ENCODE measurements at regions not wholly inside any gene's neighbourhood (a gene's known extent, or its start where the extent isn't known, plus 50 kb on each side); places are given as distances from the start of the nearest gene placed in this dataset.

- no peaks in the 10 kb centered on the region for H3K9me1 ChIP-seq (ENCODE audit: insufficient read depth, low read length)
- H3K27me3 ChIP-seq (ENCODE audit: control insufficient read depth, insufficient read depth, low read length): no peaks in the 10 kb centered on the region
- no peak overlapping the region for H2BK120ac ChIP-seq (ENCODE audit: low read depth, low read length)
- no peak overlapping the region for H2AK9ac ChIP-seq (replicated peaks; ENCODE audit: low read depth, low read length, poor library complexity)
- no peak overlapping the region for H2BK15ac ChIP-seq (ENCODE audit: low read depth, low read length)
- H3K79me1 ChIP-seq (ENCODE audit: low read depth in 1 of 2, low read length in 2 of 2): no peaks in the 10 kb centered on the region
- H2AK5ac ChIP-seq (ENCODE audit: low read depth, low read length): no peak overlapping the region
- no TSS peak for BruUV-seq (replicated peaks)
- H3K9me3 ChIP-seq (ENCODE audit: control insufficient read depth, insufficient read depth, low read length): no peaks in the 10 kb centered on the region
- no peak overlapping the region for H2AFZ ChIP-seq (replicated peaks; ENCODE audit: low read length, poor library complexity)
- dilution Hi-C loops (cut with HindIII; ENCODE audit: low sequenced_read_pairs, unreplicated experiment): no loop called here
- no peak overlapping the region for H3K4ac ChIP-seq (ENCODE audit: low read depth, low read length)
- no peak overlapping the region for H3K4me2 ChIP-seq (ENCODE audit: low read depth, low read length)
- no peak overlapping the region for H3K4me3 ChIP-seq (ENCODE audit: insufficient read depth, low read depth, low read length)
- no peak overlapping the region for H3K9ac ChIP-seq (ENCODE audit: low read depth, low read length)
- no peaks in the 10 kb centered on the region for H3K36me3 ChIP-seq (ENCODE audit: control insufficient read depth, insufficient read depth, low read length)
- no peak overlapping the region for H4K91ac ChIP-seq (ENCODE audit: insufficient read depth, low read depth, low read length)
- no peak for DNase-seq
- no peak overlapping the region for H3K27ac ChIP-seq (ENCODE audit: insufficient read depth, low read length)
- H3K18ac ChIP-seq (ENCODE audit: low read depth, low read length): no peak overlapping the region
- H4K8ac ChIP-seq (ENCODE audit: low read depth in 2 of 2, low read length in 2 of 2): no peak overlapping the region
- CTCF ChIA-PET: no interaction called here
- WGBS, 2 experiments (ENCODE audit: extremely low coverage in 2 of 2, insufficient read length in 1 of 2): 60% methylated on average over 1 of the region's 3 CpGs; no CpG with 5 or more reads in 1 of the 2 experiments
- in situ Hi-C loops (cut with MboI; ENCODE audit: low sequenced_read_pairs): no loop called here
- POLR2A ChIA-PET (ENCODE audit: unreplicated experiment): no interaction called here
- no peak overlapping the region for H2BK5ac ChIP-seq (ENCODE audit: low read depth, low read length, poor library complexity, severe bottlenecking)
- no peak overlapping the region for H2BK20ac ChIP-seq (ENCODE audit: low read depth, low read length)
- no peak for ATAC-seq (ENCODE audit: low read depth)
- H4K5ac ChIP-seq (ENCODE audit: low read depth, low read length): no peak overlapping the region
- no peak overlapping the region for H3K23ac ChIP-seq (ENCODE audit: low read depth, low read length)
- H3K14ac ChIP-seq (replicated peaks; ENCODE audit: low read depth, low read length): no peak overlapping the region
- H4K20me1 ChIP-seq (ENCODE audit: insufficient read depth, low read length): no peaks in the 10 kb centered on the region
- no peak overlapping the region for H3K56ac ChIP-seq (ENCODE audit: extremely low read depth, insufficient read depth, low read length)
- TF ChIP-seq SMC3 (IDR thresholded peaks at IDR 0.05; ENCODE audit: low read depth, low read length): no peak
- TF ChIP-seq FOS (IDR thresholded peaks at IDR 0.05; ENCODE audit: low read depth, low read length): no peak
- no peak for TF ChIP-seq RFX5 (IDR thresholded peaks at IDR 0.05; ENCODE audit: low read depth, low read length)
- intact Hi-C loops (cut with micrococcal nuclease): no loop called here
- no peaks in the 10 kb centered on the region for H3K4me1 ChIP-seq (ENCODE audit: control insufficient read depth, insufficient read depth, low read length)
Measured at GRCh38 chr5:113869611-113870010, 356.1 kb downstream of the YTHDC2 start.
